Keratinocyte (primary cell): ENCODE measurements at regions not wholly inside any gene's neighbourhood (a gene's known extent, or its start where the extent isn't known, plus 50 kb on each side); places are given as distances from the start of the nearest gene placed in this dataset.
"Not testable (repeated sequence)": the region's sequence is repeated elsewhere in the genome, so short reads cannot be mapped to it uniquely, and the experiment has no call there.

ENCODE experiments used
- DNase-seq: peaks from one replicate; pipeline ENCODE4 v3.0.0-alpha.2; 2011; ENCODE audit warnings: low read depth, missing footprints, low spot score
- FAIRE-seq: peaks from 2 replicates; lab custom pipeline; 2011; peaks lifted over from hg19 to GRCh38; lab: Jason Lieb, UNC
- H2AFZ ChIP-seq: 2 replicates; pipeline ENCODE4 v1.6.0; 2012; ENCODE audit warnings: low read length, control low read depth, inconsistent platforms; ENCODE audit not compliant: control insufficient read depth
- H3K27ac ChIP-seq: 2 replicates; pipeline ENCODE4 v1.5.1; 2011; ENCODE audit warnings: low read length; ENCODE audit not compliant: control insufficient read depth, insufficient read depth
- H3K27me3 ChIP-seq: 3 replicates; pipeline ENCODE4 v1.6.0; 2011; ENCODE audit warnings: low read length; ENCODE audit not compliant: control insufficient read depth, insufficient read depth; ENCODE audit errors: extremely low read depth
- H3K36me3 ChIP-seq, 2 experiments: 2 replicates in 1 of 2; 3 replicates in 1 of 2; pipeline ENCODE4 v1.5.1; 2011; ENCODE audit warnings: low read length in 2 of 2, mild to moderate bottlenecking in 1 of 2; ENCODE audit not compliant: control insufficient read depth in 2 of 2, insufficient read depth in 2 of 2; ENCODE audit errors: extremely low read depth in 1 of 2
- H3K4me1 ChIP-seq: 3 replicates; pipeline ENCODE4 v1.5.1; 2011; ENCODE audit warnings: low read length; ENCODE audit not compliant: control insufficient read depth, insufficient read depth; ENCODE audit errors: extremely low read depth
- H3K4me2 ChIP-seq: 3 replicates; pipeline ENCODE4 v1.6.0; 2011; ENCODE audit warnings: low read depth, low read length; ENCODE audit not compliant: control insufficient read depth, insufficient read depth; ENCODE audit errors: extremely low read depth
- H3K4me3 ChIP-seq, 3 experiments: fragments of 200-600 bp in 1 of 3; sonication (generic) in 1 of 3; 2 replicates in 2 of 3; 3 replicates in 1 of 3; pipeline ENCODE4 v1.5.1; 2011 to 2016; ENCODE audit warnings: low read length in 3 of 3, mild to moderate bottlenecking in 3 of 3, control low read depth in 2 of 3, inconsistent platforms in 1 of 3, low read depth in 1 of 3, mixed read lengths in 1 of 3, mixed run types in 1 of 3, moderate library complexity in 1 of 3; ENCODE audit not compliant: control insufficient read depth in 2 of 3, insufficient read depth in 2 of 3; ENCODE audit errors: extremely low read depth in 1 of 3
- H3K79me2 ChIP-seq: 2 replicates; pipeline ENCODE4 v1.6.0; 2012; ENCODE audit warnings: low read length; ENCODE audit not compliant: control insufficient read depth, insufficient read depth
- H3K9ac ChIP-seq: 3 replicates; pipeline ENCODE4 v1.6.0; 2011; ENCODE audit warnings: low read length; ENCODE audit not compliant: control insufficient read depth, insufficient read depth; ENCODE audit errors: extremely low read depth
- H3K9me1 ChIP-seq: 3 replicates; pipeline ENCODE4 v1.6.0; 2011; ENCODE audit warnings: low read length; ENCODE audit not compliant: control insufficient read depth, insufficient read depth; ENCODE audit errors: extremely low read depth
- H3K9me3 ChIP-seq: 2 replicates; pipeline ENCODE4 v1.5.1; 2012; ENCODE audit warnings: low read depth, low read length; ENCODE audit not compliant: control insufficient read depth
- H4K20me1 ChIP-seq: 3 replicates; pipeline ENCODE4 v1.6.0; 2011; ENCODE audit warnings: low read length; ENCODE audit not compliant: control insufficient read depth, insufficient read depth; ENCODE audit errors: extremely low read depth
- CTCF ChIP-seq, 3 experiments: IDR thresholded peaks in 1 of 3; conservative IDR thresholded peaks in 1 of 3; optimal IDR thresholded peaks in 1 of 3; 2 replicates in 2 of 3; 3 replicates in 1 of 3; pipeline versions ENCODE3 to v1.5.1; 2011; ENCODE audit warnings: low read length in 3 of 3, mild to moderate bottlenecking in 3 of 3, moderate library complexity in 2 of 3, control low read depth in 1 of 3, inconsistent platforms in 1 of 3; ENCODE audit not compliant: insufficient read depth in 2 of 3; ENCODE audit errors: extremely low read depth in 1 of 3
- EZH2 ChIP-seq: IDR thresholded peaks from one replicate; pipeline ENCODE4 v1.6.1; 2012; ENCODE audit warnings: inconsistent platforms, mild to moderate bottlenecking, low read length, moderate library complexity
- dilution Hi-C: fragments of 300-500 bp; cut with MboI; formaldehyde crosslinking; loops from one replicate; pipeline ENCODE4 v1.7.0; 2020; ENCODE audit warnings: low sequenced_read_pairs; ENCODE audit not compliant: extremely low pct_ligation_motif_present

GRCh38 chr10:59047957-59048618, 128.4 kb upstream of the PHYHIPL start:
- H3K79me2 ChIP-seq: no peaks in the 10 kb centered on the region
- H3K9me3 ChIP-seq: no peaks in the 10 kb centered on the region
- H4K20me1 ChIP-seq: no peaks in the 10 kb centered on the region
- H3K4me3 ChIP-seq: no peak overlapping the region
- H3K9me1 ChIP-seq: no peaks in the 10 kb centered on the region
- dilution Hi-C loops: no loop called here
- no peak overlapping the region for H3K9ac ChIP-seq
- H3K27ac ChIP-seq: no peak overlapping the region
- H3K36me3 ChIP-seq: no peaks in the 10 kb centered on the region
- no peaks in the 10 kb centered on the region for H3K4me1 ChIP-seq
- no peak overlapping the region for H2AFZ ChIP-seq
- H3K27me3 ChIP-seq: no peaks in the 10 kb centered on the region
- H3K4me2 ChIP-seq: no peak overlapping the region
- TF ChIP-seq CTCF (optimal IDR thresholded peaks at IDR 0.05 in 1 of 3, IDR thresholded peaks at IDR 0.05 in 1 of 3, conservative IDR thresholded peaks at IDR 0.05 in 1 of 3; ENCODE audit: extremely low read depth in 1 of 3, insufficient read depth in 2 of 3, low read length in 3 of 3) (no peak), EZH2 (no peak)
- no peak for FAIRE-seq
- no peak for DNase-seq

- H3K27me3 ChIP-seq, DNase-seq, H4K20me1 ChIP-seq, H3K9me3 ChIP-seq, dilution Hi-C loops, H3K4me3 ChIP-seq, H2AFZ ChIP-seq, H3K9ac ChIP-seq, H3K4me2 ChIP-seq, H3K27ac ChIP-seq, H3K36me3 ChIP-seq, FAIRE-seq, H3K9me1 ChIP-seq, H3K79me2 ChIP-seq, H3K4me1 ChIP-seq: not testable (repeated sequence)
Observed at GRCh38 chr10:59053502-59053901, 122.9 kb upstream of the PHYHIPL start.

GRCh38 chr10:59055045-59055444, 121.4 kb upstream of the PHYHIPL start:
- Histone ChIP-seq H3K9me1 (no peaks in the 10 kb centered on the region), H3K4me1 (no peaks in the 10 kb centered on the region), H3K4me2 (no peak overlapping the region), H3K27ac (no peak overlapping the region), H3K4me3 (no peak overlapping the region), H3K36me3 (no peaks in the 10 kb centered on the region), H3K79me2 (no peaks in the 10 kb centered on the region), H3K9ac (no peak overlapping the region), H3K9me3 (no peaks in the 10 kb centered on the region), H2AFZ (no peak overlapping the region), H4K20me1 (no peaks in the 10 kb centered on the region), H3K27me3 (no peaks in the 10 kb centered on the region)
- DNase-seq: no peak
- TF ChIP-seq CTCF (optimal IDR thresholded peaks at IDR 0.05 in 1 of 3, IDR thresholded peaks at IDR 0.05 in 1 of 3, conservative IDR thresholded peaks at IDR 0.05 in 1 of 3; ENCODE audit: extremely low read depth in 1 of 3, insufficient read depth in 2 of 3, low read length in 3 of 3): no peak
- no peak for TF ChIP-seq EZH2
- no peak for FAIRE-seq
- dilution Hi-C loops: no loop called here
